Right hindlimb (tissue), 1 donor: ENCODE measurements at regions not wholly inside any gene's neighbourhood (a gene's known extent, or its start where the extent isn't known, plus 50 kb on each side); places are given as distances from the start of the nearest gene placed in this dataset.
"Not testable (repeated sequence)": the region's sequence is repeated elsewhere in the genome, so short reads cannot be mapped to it uniquely, and the experiment has no call there.

Source experiments
- DNase-seq: peaks from one replicate; pipeline ENCODE4 v3.0.0-alpha.2; 2018

DNA sequence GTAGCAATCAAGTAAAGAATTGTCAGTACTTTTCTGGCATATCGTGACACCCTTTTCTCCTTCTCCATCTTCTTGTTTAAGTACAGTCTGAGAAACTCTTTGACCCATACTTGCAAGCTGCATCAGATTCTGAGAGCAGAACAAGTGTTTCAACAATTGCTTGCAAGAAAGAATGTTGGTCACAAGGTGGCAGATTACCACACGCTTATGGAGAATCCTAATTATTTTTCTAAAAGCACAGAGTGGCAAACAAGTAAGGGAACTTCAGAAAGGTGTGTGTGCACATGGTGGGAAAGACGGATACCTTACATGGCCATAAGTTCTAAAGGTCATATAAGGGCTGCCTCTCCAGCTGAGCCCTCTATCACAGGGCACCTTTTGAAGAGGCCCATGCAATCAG is 136.4 kb upstream of the FGF13 start:
- no peak for DNase-seq

DNA sequence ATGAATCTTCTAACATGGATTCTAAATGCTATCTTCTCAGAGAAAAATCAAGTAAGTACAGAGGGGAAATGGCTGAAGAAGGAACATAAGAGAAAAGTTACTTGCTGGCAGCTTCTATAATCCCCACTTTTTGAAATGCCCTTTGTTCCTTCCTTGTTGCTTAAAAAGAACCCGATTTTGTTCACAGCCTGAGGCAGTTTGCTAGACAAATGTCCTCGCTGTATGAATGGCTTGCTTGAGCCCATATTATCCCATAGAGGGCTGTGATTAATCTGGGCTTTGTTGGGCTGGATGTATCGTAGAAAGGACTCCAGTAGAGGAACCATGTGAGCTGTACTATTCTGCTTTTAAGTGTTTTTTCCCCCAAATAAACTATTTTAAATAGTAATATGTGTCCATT is 134.3 kb upstream of the FGF13 start:
- DNase-seq = no peak

DNA sequence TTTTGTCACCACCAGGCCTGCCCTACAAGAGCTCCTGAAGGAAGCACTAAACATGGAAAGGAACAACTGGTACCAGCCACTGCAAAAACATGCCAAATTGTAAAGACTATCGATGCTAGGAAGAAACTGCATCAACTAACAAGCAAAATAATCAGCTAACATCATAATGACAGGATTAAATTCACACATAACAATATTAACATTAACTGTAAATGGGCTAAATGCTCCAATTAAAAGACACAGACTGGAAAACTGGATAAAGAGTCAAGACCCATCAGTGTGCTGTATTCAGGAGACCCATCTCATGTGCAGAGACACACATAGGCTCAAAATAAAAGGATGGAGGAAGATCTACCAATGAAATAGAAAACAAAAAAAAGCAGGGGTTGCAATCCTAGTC is 95.9 kb upstream of the FGF13 start:
- not testable (repeated sequence) for DNase-seq

DNA sequence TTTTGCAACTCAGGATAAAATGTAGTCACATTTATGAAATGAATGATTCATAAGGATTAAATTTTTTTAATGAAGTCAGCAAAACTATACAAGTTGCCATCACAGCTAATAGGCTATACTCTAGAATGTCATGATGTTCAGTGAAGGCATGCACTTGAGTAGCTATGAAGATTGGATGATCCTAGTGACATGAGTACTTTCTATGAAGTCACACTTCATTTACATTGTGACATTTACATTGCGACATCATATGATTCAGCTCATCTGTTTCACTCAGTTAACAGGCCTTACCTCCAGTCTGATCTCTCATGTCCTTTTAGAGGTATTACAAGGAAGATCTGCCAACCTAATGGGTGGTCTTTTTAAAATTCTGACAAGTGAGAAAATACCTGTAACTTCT is 82.7 kb upstream of the FGF13 start:
- no peak for DNase-seq

DNA sequence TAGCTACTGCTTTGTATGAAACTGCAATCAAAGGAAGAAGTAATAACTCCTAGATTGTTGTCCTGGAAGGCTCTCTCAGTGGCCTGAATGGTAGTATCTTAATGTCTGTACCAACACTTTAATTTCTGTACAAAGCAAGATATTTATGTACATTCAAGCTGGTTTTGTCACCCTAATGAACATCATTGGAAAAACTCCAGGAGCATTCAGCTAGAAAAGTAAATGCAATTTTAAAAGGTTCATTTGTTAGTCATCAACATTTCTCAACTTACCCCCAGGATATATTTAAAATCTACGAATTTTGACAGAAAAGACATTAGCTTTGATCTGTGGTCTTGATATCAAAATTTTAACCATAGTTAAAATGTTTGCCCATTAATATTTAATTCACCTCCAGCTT is 80.0 kb upstream of the FGF13 start:
- DNase-seq = no peak

DNA sequence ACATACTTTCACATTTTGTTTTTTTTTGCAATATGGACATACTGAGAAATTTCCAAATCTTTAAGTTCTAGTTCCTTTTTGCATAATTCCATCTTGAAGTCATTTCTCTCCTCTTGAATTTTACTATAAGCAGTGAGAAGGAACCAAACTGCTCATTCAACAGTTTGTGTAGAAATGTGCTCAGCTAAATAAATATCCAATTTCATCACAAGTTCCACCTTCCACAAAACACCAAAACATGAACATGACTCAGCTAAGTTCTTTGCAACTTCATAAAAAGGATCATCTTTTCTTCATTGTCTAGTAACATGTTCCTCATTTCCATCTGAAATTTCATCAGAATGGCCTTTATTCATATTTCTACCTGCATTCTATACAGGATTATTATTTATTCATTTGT is 77.3 kb upstream of the FGF13 start:
- no peak for DNase-seq

DNA sequence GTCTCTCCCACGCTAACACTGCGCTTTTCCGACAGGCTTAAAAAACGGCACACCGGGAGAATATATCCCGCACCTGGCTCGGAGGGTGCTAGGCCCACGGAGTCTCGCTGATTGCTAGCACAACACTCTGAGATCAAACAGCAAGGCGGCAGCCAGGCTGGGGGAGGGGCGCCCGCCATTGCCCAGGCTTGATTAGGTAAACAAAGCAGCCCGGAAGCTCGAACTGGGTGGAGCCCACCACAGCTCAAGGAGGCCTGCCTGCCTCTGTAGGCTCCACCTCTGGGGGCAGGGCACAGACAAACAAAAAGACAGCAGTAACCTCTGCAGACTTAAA is 67.0 kb upstream of the FGF13 start:
- not testable (repeated sequence) for DNase-seq

DNA sequence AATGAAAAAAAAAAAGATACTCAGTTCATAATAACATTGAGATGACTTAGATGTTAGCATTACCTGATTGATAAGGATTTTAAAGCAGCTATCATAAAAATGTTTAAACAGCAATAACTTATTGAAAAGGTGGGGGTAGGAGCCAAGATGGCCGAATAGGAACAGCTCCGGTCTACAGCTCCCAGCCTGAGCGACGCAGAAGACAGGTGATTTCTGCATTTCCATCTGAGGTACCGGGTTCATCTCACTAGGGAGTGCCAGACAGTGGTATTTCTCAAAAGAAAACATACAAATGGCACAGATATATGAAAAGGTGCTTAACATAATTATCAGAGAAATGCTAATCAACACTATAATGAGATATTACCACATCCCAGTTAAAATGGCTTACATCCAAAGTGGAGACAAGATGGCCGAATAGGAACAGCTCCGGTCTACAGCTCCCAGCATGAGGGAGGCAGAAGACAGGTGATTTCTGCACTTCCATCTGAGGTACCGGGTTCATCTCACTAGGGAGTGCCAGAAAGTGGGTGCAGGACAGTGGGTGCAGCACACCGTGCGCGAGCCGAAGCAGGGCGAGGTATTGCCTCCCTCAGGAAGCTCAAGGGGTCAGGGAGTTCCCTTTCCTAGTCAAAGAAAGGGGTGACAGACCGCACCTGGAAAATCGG is 66.5 kb upstream of the FGF13 start:
- not testable (repeated sequence) for DNase-seq

DNA sequence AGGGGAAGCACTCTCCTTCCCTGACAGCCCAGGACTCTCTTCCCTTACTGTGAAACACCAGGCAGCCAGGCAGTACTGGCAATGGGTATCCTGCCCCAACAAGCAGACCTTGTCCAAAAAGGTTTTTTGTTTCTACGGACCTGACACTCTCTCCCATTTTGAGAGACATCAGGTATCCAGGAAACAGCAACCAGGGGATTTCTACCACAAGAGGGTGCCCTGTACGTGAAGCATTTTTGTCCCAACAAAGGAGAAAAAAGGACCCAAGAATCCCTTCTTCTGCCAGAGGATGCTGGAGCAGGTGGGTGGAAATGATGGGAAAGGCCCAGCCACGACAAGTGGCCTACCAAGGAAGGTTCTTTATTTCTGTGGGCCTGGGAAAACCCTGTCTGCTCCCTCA is 65.7 kb upstream of the FGF13 start:
- DNase-seq = no peak

DNA sequence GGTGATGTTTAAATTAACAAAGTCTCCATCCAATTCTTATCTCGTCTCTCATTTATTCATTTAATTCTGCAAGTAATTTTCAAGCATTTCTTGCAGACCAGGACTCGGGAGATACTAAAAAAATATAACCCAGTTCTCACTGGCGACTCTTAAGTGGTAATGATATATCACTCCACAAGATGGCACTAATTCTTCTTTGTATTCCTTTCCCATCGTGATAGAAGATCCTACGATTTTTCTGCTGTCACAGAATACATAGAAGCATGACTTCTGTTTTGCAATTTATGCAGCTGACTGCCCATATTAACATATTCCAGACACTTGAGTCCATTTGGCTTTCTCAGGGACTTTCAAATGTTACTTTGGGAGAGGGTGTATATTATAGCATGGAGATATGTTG is 64.0 kb upstream of the FGF13 start:
- no peak for DNase-seq

DNA sequence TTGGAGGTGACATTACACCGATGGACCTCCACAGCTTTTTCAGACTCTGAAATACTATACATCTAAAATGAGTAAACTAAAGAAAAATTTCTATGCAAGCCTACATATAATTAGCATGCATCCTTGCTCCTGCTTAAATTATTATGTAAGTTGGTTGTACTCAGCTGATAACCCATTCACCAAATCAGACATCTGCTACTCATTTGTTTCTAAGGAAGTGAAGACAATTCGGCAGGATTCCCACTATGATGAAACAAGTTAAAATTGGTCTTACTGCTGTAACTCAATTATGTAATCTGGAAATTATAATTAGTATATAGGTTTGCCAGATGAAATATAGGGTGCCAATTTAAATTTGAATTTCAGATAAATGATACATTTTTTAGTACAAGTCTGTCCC is 59.5 kb upstream of the FGF13 start:
- DNase-seq = no peak

DNA sequence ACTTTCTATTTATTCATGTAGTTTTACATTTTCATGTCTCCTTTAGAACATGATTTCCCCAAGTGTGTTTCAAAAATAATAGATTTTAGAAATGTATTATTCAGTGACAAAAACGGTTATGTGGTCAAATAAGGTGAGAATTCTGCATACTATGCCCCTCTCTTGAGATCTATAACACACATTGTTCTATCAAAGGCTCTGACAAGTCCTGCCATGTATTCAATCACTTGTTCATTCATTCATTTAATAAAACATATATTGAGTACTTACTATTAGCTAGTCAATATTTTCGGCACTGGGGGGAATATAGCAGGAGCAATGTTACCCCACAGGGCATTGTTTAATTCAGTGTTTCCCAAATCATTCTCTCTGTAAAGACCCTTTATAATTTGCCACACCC is 58.4 kb upstream of the FGF13 start:
- no peak for DNase-seq

DNA sequence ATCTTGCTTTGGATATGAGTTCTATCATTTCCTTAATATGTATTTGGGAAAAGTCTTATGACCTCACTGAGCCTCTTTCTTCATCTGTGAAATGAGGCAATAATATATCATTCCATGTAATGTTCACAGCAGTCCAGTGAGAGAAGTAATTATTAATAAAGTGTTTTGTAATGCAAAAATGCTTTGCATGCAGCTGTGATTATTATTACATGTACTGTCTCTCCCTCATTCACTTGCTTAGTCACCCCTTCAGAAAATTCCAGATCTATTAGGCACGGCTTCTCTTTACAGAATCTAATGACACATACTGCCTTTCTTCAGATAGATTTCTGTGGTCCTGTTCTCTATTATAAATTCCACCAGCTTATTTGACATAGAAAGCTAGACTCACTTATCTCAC is 53.5 kb upstream of the FGF13 start:
- DNase-seq = no peak

DNA sequence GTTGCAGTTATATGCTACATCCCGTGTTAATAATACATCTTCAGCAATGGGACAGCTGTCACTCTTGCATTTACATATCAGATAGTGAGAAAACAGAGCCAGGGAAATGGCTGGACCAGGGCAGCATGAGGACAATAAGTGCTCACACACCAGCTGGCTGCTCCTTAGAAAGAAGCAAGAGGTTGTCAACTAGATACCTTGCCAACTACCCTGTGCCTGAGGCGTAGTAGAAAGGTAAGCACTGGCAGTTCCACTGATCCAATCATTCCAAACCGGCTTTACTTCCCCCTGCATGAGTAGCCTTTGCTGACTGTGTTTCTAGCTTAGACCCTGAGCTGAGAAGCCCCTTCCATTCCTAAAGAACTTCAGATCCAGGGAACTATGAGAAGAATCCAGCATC is 52.2 kb upstream of the FGF13 start:
- DNase-seq = no peak

DNA sequence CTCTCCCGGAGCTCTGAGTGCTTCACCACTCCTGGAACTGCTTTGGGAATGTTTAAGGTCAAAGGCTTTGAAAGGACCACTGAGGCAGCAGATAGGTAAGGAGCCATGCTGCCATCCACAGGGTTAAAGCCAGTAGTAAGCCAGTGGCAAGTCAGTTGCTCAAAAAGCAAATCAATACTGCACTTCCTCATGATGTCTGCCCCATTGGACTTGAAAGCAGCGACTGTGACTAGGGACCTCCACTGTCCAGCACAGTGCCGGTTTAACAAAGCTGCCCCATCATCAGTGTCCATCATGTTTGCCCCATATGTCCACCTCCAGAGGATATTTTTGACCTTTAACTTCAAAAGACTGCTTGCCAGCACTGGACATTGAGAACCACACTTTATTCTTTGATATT is 49.9 kb upstream of the FGF13 start:
- DNase-seq = no peak
